NT2/D1 (cell line): ENCODE measurements at regions not wholly inside any gene's neighbourhood (a gene's known extent, or its start where the extent isn't known, plus 50 kb on each side); places are given as distances from the start of the nearest gene placed in this dataset.

ENCODE experiments used
- DNase-seq: peaks from one replicate; pipeline ENCODE4 v3.0.0-alpha.2; 2011; ENCODE audit warnings: low read depth, low spot score
- H3K27me3 ChIP-seq: 2 replicates; pipeline ENCODE4 v1.6.0; 2011; ENCODE audit warnings: mild to moderate bottlenecking; ENCODE audit not compliant: insufficient read length, insufficient read depth
- H3K36me3 ChIP-seq: 2 replicates; pipeline ENCODE4 v1.6.1; 2011; ENCODE audit warnings: mild to moderate bottlenecking, low read length, mixed read lengths; ENCODE audit not compliant: insufficient read depth, insufficient read length
- H3K4me1 ChIP-seq: 2 replicates; pipeline ENCODE4 v1.5.1; 2011; ENCODE audit not compliant: insufficient read depth, insufficient read length
- H3K4me3 ChIP-seq: 2 replicates; pipeline ENCODE4 v1.5.1; 2011; ENCODE audit warnings: low read depth; ENCODE audit not compliant: insufficient read length
- H3K9ac ChIP-seq: 2 replicates; pipeline ENCODE4 v1.6.0; 2011; ENCODE audit warnings: low read depth; ENCODE audit not compliant: insufficient read length
- H3K9me3 ChIP-seq: 2 replicates; pipeline ENCODE4 v1.5.1; 2011; ENCODE audit warnings: mild to moderate bottlenecking, low read length; ENCODE audit not compliant: insufficient read depth
- SUZ12 ChIP-seq: IDR thresholded peaks from 2 replicates; pipeline ENCODE4 v1.6.1; 2011; ENCODE audit not compliant: insufficient read length, insufficient read depth; ENCODE audit errors: extremely low read depth
- YY1 ChIP-seq: IDR thresholded peaks from 2 replicates; pipeline ENCODE4 v1.6.1; 2011; ENCODE audit not compliant: insufficient read length, insufficient read depth
- ZNF274 ChIP-seq: IDR thresholded peaks from 2 replicates; pipeline ENCODE4 v1.6.1; 2011; ENCODE audit warnings: mild to moderate bottlenecking, low read depth, low read length

DNA sequence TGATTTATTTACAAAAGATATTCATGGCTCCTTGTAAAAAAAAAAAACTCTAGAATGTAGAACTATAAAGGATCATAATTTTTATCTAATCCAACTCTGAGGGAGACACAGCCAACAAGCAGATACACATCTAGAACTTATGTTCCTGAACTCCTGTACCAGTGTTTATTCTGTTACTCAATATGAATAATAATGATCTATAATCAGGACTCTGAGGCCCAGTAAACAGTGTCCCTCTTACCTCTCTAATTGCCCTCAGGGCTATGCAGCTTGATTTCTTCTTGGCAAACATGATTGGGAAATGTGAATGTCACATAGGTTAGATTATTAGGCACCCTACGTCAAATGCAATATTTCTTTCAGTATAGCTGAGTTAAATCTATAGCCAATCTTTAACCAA, 391.6 kb upstream of the RPS23 start:
- Histone ChIP-seq H3K27me3 (no peaks in the 10 kb centered on the region), H3K9ac (no peak overlapping the region), H3K4me3 (no peak overlapping the region), H3K4me1 (no peaks in the 10 kb centered on the region), H3K9me3 (no peaks in the 10 kb centered on the region), H3K36me3 (no peaks in the 10 kb centered on the region)
- TF ChIP-seq ZNF274 = no peak
- TF ChIP-seq SUZ12 = no peak
- no peak for TF ChIP-seq YY1
- no peak for DNase-seq

- Histone ChIP-seq H3K4me3 (no peak overlapping the region), H3K9me3 (no peaks in the 10 kb centered on the region), H3K36me3 (no peaks in the 10 kb centered on the region), H3K9ac (no peak overlapping the region), H3K27me3 (no peaks in the 10 kb centered on the region), H3K4me1 (no peaks in the 10 kb centered on the region)
- DNase-seq = no peak
- TF ChIP-seq SUZ12 (no peak), YY1 (no peak), ZNF274 (no peak)
Measured at GRCh38 chr5:82666312-82666711, 388.2 kb upstream of the RPS23 start.

DNA sequence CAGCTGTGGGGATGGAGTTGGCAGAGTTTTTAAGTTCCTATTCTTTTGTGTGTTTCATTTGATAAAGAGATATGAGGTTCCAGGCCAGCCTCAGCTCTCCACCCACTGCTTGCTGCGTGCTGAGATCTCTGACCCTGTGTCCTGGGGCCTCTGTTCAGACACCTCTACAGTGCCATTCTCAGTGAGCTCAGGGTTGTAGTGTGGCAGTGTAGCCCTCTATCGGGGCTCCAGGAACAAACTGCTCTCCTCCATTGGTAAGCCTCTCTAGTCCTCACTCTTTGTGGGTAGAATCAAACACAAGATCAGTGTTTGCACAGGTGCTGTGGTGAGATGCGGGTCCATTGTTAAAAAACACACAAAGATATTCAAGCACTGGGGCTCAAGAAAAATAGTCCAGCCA, 386.6 kb upstream of the RPS23 start:
- no peak overlapping the region for H3K9ac ChIP-seq
- no peak overlapping the region for H3K4me3 ChIP-seq
- no peaks in the 10 kb centered on the region for H3K9me3 ChIP-seq
- H3K27me3 ChIP-seq = no peaks in the 10 kb centered on the region
- DNase-seq = no peak
- H3K4me1 ChIP-seq = no peaks in the 10 kb centered on the region
- TF ChIP-seq SUZ12 = no peak
- no peak for TF ChIP-seq YY1
- H3K36me3 ChIP-seq = no peaks in the 10 kb centered on the region

DNA sequence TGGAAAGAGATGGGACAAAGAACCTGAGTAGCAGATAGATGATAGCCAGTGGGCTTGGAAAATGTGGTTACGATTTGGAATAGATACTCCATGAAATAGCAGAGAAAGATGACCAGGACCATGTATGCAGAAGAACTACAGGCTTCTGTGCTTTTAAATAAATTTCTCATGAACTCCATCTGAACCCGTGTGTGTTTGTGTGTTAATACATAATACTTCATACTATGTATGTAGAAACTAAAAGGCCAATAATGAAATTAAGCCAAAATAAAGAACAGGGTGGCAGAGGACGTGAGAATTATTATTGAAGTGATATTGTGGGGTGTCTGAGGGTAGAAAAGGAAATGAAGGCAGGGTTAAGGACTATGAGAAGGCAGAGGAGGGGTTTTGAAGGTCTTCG, 385.1 kb upstream of the RPS23 start:
- H3K27me3 ChIP-seq = no peaks in the 10 kb centered on the region
- no peak overlapping the region for H3K4me3 ChIP-seq

DNA sequence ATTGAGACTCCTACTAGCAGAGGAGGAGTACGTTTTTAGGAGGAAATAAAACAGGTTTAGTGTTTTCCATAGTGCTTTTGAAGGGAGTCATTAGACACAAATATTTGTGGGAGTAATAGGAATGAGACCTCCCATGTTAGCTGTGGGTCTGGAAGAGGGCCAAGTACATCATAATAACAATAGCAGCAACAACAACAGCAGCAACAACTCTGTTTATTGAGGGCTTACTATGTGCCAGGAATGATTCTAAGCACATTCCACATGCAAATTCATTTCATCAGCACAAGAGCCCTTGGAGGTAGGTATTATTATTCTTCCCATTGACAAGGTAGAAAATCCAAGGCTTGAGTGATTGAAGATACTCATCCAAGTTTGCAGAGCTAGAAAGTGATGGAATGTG, 384.2 kb upstream of the RPS23 start:
- no peaks in the 10 kb centered on the region for H3K27me3 ChIP-seq
- no peaks in the 10 kb centered on the region for H3K9me3 ChIP-seq

More for the DNA sequence above, 385.1 kb upstream of the RPS23 start:
- Histone ChIP-seq H3K4me1 (no peaks in the 10 kb centered on the region), H3K9me3 (no peaks in the 10 kb centered on the region), H3K9ac (no peak overlapping the region), H3K36me3 (no peaks in the 10 kb centered on the region)
- DNase-seq = no peak
- TF ChIP-seq YY1 = no peak
- no peak for TF ChIP-seq ZNF274
- TF ChIP-seq SUZ12 = no peak

DNA sequence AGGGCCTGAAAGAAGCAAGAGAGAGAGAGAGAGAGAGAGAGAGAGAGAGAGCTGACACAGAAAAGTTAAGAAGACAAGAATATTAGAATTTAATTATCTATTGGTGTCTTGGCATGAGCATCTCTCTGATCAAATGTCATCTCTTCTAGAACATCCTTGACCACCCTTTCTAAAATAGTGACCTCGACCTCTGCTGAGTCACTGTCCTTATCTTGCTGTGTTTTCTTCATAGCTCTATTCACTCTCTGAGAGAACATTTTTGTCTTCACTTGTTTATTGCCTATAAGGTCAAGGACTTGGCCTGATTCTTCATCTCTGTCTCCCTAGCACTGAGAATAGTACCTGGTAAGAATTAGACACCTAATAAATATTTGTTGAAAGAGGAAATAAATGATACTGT, 383.8 kb upstream of the RPS23 start:
- no peak for DNase-seq
- no peaks in the 10 kb centered on the region for H3K9me3 ChIP-seq
- H3K27me3 ChIP-seq = no peaks in the 10 kb centered on the region
- H3K4me1 ChIP-seq = no peaks in the 10 kb centered on the region
- H3K4me3 ChIP-seq = no peak overlapping the region
- TF ChIP-seq ZNF274 (no peak), SUZ12 (no peak), YY1 (no peak)
- no peak overlapping the region for H3K9ac ChIP-seq
- H3K36me3 ChIP-seq = no peaks in the 10 kb centered on the region

More for the DNA sequence above, 384.2 kb upstream of the RPS23 start:
- H3K36me3 ChIP-seq = no peaks in the 10 kb centered on the region
- DNase-seq = no peak
- H3K9ac ChIP-seq = no peak overlapping the region
- TF ChIP-seq ZNF274 (no peak), YY1 (no peak), SUZ12 (no peak)
- no peak overlapping the region for H3K4me3 ChIP-seq
- H3K4me1 ChIP-seq = no peaks in the 10 kb centered on the region

DNA sequence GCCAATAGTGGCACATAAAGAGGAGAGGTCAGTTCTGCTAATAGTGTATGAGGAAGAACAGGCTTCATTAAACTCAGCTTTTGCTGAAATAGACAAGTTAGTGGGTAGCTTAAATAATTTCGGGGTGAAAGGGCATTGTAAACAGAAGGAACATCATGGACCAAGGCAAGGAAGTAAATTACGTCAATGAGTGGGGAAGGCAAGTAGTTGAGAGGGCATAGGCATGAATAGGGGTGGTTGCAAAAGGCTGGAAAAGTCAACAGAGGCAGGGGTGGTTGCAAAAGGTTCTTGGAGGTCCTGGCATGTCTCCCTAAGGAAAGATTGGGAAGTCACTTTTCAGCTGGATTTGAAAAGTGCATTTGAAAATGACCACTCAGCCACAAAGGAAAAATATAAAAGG, 383.3 kb upstream of the RPS23 start:
- Histone ChIP-seq H3K9ac (no peak overlapping the region), H3K9me3 (no peaks in the 10 kb centered on the region), H3K27me3 (no peaks in the 10 kb centered on the region), H3K4me3 (no peak overlapping the region), H3K4me1 (no peaks in the 10 kb centered on the region), H3K36me3 (no peaks in the 10 kb centered on the region)
- no peak for DNase-seq
- no peak for TF ChIP-seq SUZ12
- TF ChIP-seq ZNF274 = no peak
- no peak for TF ChIP-seq YY1

DNA sequence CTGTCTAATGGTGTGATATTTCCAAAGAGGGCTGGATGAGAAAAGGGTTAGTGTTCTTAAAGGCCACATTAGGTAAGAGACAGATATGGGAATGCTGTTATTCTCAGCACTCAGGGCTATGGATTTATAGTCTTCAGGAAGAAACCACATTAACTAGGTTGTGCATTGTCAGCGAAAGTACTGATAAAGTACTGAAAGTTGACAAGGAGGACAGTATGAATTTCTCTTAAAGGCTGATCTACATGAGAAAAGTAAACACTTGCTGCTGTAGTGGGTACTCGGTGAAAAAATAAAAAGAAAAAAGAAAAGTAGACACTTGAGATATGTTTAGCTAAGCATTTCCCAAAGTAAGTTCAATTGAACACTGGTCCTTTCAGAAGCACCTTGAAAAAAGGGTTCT, 381.0 kb upstream of the RPS23 start:
- TF ChIP-seq YY1 = no peak
- TF ChIP-seq ZNF274 = no peak
- TF ChIP-seq SUZ12 = no peak

More for the DNA sequence above, 381.0 kb upstream of the RPS23 start:
- H3K9me3 ChIP-seq = no peaks in the 10 kb centered on the region
- no peaks in the 10 kb centered on the region for H3K36me3 ChIP-seq
- H3K27me3 ChIP-seq = no peaks in the 10 kb centered on the region
- H3K4me1 ChIP-seq = no peaks in the 10 kb centered on the region
- no peak overlapping the region for H3K9ac ChIP-seq
- no peak for DNase-seq
- H3K4me3 ChIP-seq = no peak overlapping the region
